ENCODE measurements at regions not wholly inside any gene's neighbourhood (a gene's known extent, or its start where the extent isn't known, plus 50 kb on each side); places are given as distances from the start of the nearest gene placed in this dataset.
"Not testable (repeated sequence)": the region's sequence is repeated elsewhere in the genome, so short reads cannot be mapped to it uniquely, and the experiment has no call there.

DNA sequence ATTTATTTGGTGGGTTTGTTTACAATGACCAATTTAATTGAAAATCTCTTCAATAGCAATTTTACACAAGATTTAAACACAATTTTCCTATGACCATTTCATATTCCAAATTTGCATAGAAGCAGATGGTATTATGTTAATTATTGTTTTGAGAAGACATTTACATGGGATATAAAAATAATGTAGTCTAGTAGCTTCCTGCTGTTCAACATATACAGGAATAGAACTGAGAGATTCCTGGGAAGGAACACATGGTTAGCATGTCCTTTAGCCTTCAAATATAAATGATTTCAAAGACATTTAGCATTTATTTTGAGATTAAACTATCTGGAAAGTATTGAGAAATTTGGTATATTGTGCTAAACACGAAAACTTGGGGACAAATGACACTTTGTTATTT, 129.6 kb downstream of the KCNE4 start:
- DNase-seq = no peak

DNA sequence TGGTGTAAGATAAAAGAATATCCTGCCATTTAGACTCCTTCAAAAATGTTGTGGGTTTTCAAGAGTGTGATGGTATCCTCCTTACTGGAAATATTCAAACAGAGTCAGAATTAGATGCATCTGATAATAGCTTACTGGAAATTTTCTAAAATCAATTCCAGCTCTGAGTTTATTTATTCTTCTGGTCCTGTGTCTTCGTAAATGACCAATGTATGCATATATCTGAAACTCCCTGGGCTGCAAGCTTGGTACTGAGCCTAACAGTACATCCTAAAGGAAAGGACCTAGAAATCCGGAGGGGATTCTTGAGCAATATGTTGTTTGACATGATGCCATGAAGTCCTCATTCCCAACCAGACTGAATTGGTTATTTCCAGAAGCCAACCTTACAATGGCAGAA, 130.4 kb downstream of the KCNE4 start:
- no peak for DNase-seq

DNA sequence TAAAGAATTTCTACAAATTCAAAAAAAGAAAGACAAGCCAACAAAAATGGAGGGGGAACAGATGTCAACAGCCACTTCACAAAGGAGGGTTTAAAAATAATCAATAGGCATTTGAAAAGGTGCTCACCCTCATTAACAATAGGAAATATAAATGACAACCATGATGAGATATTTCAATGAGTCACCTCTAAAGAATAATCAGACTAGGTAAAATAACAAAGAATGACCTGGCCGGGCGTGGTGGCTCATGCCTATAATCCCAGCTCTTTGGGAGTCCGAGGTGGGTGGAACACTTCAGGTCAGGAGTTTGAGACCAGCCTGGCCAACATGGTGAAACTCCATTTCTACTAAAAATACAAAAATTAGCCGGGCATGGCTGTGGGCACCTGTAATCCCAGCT, 133.6 kb downstream of the KCNE4 start:
- no peak for DNase-seq

DNA sequence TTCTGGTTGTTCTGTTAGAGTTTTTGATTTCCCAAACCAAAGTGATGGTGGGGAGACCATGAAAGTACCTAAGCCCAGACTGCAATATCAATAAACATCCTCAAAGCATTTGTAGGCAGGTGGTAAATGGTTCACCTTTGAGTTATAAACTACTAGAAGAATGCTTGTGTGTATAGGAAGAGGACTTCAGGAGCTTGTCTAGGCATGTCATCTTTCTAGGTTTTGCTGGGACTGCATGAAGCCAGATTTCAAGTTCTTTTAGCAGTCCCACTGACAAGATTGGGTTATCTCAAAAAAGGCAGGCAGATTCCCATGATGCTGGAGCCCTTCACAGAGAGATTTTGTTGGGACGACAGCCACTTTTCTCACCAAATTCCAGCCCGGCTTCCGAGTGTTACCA, 135.3 kb downstream of the KCNE4 start:
- DNase-seq = no peak

DNA sequence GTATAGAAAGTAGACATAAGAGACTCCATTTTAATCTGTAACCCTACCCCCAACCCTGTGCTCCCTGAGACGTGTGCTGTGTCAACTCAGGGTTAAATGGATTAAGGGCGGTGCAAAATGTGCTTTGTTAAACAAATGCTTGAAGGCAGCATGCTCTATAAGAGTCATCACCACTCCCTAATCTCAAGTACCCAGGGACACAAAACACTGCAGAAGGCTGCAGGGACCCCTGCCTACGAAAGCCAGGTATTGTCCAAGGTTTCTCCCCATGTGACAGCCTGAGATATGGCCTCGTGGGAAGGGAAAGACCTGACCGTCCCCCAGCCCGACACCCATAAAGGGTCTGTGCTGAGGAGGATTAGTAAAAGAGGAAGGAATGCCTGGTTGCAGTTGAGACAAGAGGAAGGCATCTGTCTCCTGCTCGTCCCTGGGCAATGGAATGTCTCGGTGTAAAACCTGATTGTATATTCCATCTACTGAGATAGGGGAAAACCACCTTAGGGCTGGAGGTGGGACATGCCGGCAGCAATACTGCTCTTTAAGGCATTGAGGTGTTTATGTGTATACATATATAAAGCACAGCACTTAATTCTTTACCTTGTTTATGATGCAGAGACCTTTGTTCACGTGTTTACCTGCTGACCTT, 138.7 kb downstream of the KCNE4 start:
- DNase-seq = not testable (repeated sequence)

DNA sequence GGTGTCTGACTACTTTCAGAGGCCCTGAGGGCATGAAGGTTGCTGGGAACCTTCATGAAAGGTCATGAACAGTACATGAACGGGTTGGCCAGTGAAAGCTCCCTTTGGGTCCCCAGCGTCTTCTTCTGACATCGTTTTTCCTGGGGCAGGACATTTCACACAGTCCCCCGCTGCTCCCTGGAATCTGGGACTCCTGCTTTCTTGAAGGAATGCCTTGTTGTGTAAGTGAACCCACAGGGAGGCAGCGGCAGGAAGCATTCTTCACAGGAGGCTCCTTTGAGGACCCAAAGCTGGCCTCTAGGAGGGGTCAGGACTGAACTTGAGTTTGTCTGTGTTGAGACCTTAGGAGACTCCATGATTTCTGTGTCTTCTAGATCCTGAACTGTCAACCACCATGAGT, 144.3 kb downstream of the KCNE4 start:
- DNase-seq = no peak

DNA sequence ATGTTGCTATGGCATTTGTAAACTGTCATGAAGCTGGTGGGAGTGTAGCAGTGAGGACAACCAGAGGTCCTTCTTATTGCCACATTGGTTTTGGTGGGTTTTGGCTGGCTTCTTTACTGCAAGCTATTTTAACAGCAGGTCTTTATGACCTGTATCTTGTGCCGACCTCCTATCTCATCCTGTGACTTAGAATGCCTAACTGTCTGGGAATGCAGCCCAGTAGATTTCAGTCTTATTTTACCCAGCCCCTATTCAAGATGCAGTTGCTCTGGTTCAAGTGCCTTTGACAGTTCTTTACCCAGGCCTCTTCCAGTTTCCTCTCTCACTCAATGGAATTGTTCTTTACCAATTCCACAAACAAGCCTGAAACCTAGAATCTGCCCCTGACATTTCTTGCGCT, 145.1 kb downstream of the KCNE4 start:
- no peak for DNase-seq

DNA sequence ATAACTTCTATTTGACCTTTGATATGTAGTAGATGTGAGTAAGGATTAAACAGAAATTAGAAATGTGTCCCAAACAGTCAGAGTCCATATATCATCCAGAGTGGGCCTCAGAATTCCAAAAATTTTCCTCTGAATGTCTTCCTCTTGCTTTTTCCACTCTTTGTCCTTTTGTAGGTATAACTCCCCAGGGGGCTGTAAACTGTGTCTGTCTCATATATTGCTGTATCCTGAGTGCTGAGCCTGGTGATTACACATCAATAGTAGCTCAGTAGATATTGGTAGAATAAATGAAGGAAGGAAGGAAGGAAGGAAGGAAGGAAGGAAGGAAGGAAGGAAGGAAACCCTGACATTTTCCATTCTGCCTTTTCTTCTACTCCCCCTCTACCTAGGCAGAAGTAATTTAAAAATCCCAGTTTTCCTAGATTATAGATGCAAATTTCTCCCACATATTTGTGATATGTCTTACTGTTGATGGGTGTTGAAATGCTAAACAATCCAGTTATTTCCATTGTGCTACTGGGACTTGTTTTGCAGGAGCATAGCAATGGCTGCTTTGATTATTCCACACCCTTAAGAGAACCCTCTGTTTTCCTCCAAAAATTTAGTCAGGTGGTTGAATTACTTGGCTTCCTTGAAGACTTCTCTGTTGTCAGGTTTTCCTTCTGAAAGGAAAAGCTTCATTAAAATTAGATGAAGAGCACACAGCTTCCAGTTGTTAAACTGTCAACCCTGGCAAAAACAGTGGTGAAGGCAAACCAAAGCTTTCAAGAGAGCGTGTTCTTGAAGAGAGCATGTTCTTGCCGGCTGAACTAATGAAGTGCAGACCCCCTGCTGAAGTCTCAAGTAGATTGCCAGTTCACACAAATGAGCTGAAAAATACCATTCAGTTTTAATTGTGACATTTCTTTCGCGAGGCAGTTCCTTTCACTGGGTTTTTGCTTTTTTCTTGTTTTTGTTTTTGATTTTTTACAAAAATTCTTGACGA, 147.8 kb downstream of the KCNE4 start:
- DNase-seq = no peak

DNA sequence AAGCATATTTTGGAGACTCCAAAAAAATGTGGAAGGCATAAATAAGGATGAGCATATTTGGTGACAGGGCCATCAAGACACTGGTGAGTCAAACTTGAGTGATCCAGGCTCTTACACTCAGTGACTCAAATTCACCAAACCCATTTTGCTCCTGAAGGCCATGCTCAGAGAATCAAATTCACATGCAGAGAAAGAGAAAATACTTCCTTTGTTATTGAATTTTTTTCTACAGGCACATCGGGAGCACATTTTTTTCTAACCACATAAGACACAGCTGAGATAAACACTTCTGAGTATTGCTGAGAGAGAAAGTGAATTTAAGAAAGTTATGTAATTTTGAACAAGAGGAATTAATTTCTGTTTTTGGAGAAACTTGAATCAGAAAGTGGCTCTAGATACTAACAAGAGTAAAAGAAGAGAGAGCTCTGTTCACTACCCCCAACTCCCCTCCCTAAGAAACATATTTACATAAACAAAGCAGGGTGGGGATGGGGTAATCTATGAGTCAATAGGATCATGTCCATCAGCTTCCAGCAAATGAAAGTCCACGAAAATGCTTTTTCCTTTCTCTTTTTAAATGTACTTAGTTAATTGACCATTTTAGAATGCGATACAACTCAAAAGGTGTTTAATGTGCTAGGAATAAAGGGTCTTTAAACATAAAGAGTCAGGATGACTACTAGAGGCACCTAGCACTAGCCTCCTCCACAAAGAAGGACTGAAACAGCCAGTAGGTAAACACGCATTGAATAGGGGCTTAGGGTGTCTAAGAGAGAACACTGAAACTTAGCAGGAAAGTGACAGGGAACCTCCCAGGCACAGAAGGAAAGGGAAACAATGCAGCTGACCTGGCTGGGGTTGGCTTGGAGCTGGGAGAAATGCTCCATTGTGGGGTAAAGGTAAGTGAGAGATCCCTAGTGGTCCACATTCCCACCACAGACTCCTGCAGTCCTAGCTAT, 152.3 kb downstream of the KCNE4 start:
- no peak for DNase-seq

DNA sequence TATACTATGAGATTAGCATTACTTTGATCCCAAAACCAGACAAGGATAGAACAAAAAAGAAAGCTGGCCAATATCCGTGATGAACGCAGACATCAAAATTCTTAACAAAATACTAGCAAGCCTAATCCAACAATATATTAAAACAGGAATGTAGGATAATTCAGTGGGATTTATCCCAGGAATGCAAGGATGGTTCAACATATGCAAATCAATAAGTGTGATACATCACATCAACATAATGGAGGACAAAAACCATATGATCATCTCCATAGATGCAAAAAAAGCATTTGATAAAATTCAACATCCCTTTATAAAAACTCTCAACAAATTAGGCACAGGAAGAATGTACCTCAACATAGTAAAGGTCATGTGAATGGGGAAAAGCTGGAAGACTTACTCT, 158.5 kb downstream of the KCNE4 start:
- no peak for DNase-seq

DNA sequence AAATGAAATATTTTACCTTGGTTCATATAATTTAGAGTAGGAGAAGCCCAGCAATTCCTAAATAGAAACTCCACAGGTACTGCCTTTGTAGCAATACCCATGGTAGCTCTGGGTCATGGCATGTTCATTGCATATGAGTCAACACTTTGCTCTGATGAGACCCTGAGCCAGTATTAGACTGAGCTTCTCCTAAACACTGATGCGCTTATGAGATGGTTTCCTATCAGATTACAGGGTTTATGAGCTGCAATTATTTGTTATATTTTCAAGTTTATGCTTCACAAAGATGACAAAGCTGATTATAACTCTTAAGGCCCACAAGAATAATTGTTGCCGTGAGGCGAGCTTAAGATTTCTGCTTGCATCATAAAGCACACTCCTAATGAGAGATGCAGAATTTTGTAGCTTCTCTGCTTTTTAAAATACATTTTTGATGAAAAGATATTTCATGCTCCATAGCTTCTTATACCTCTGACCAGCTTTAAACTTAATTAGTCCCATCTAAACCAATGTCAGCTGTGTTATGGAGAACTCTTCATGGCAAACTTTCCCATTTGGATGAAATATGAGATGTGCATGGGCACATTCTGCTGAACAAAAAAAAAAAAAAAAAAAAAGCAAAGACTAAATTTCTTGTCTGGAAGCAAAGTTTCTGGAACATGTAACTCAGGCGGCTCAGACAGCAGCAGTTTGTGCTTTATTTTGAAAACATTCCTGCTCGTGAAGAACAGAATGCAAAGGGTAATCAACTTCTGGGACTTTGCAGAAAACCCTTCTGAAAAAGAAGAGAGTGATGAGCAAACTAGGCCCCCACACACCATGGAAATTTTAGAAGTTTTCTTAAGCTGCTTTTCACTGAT, 162.6 kb downstream of the KCNE4 start:
- no peak for DNase-seq

DNA sequence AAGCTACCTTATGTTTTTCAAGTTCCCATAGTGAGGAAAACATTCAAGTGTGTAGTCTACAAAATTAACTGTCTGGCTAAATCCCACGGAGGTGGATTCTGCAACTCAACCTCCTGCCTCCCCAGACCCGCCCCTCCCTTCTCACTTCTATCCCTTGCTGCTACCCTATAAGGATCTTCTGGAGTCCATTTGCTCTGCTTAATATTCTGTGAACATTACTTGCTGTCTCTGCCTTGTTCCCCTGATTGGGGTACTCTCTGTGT, 163.2 kb downstream of the KCNE4 start:
- DNase-seq = no peak

DNA sequence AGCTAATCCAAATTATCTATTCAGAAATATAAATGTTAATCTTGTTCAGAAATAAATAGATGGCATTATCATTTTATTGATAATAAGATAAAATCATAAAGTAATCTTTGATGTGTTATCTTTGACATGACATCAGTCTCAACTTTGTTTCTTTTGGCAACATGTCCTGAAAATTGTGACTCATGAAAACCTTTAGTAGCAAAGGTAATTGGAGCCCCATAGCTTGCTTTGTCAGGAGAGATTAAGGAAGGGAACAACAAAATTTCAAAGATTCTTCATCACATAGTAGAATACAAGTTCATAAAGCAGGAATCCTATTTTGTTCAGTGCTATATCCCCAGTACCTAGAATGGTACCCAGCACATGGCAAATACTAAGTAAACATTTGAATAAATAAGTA, 165.4 kb downstream of the KCNE4 start:
- DNase-seq = no peak

DNA sequence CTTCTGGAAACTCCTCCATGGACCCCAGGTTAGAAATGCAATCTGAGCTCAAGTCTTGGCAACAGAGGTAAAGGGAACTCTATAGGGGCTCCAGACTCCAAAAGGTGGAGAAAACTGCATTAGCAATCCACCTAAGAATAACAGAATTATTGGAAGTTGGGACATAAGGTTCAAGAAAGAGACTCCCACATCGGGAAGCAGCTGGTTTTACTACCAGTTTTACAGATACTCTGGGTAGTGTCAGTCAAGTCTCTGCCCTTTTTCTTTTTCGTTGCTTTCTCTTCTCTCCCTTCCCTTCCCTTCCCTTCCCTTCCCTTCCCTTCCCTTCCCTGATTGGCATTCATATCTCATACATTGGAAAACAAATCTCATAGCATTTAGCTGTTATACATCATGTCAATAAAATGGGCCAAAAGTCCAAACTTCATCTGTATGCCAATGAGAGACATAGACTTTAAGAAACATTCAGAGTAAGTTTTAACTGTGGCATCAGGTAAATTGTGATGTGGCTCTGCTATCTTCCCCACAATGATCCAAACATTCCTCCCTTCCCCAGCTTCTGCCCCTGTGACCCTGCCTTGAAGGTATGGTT, 166.7 kb downstream of the KCNE4 start:
- no peak for DNase-seq

DNA sequence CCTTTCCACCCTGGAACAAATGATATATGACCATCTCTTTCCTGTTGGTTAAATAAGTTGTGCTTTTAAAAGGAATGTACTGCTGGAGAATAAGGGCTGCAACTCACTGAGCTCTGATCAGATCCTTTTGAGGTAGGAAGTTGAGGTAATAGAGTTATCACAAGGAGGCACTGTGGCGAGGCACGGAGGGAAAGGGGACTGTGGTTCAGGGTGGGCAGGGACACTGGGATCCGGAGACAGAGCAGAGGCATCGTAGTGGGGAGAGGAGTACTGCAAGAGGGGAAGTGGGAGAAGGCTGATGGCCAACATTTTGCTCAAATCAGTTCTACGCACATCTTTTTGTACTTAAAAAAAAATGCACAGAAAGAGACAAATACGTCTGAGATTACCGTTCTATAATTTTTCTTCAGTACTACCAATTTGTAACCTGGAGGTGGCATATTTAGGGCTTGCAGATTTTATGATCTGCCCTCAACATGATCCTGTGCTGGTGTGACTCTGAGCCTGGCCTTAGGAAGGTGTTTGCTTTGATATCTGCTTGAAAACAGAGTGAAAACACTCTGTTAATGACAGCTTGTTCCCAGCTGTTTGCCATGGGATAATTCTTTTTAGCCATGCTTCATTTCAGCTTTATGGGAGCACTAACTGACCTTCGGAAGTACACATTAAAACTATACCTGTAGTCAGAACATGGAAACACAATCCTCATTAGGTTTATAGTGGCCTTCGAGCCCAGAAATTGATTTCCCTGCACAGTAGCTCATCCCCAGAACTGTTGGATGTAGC, 168.1 kb downstream of the KCNE4 start:
- DNase-seq = no peak

DNA sequence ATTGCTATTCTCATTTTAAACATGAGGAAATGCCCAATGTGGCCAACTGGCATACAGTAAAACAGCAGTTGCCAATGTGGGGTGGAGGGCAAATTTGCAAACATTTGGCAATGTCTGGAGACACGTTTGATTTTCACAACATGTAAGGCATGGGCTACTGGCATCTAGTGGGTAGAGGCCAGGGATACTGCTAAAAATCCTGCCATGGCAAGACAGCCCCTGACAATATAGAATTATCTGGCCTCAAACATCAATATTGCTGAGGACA, 168.6 kb downstream of the KCNE4 start:
- no peak for DNase-seq

DNA sequence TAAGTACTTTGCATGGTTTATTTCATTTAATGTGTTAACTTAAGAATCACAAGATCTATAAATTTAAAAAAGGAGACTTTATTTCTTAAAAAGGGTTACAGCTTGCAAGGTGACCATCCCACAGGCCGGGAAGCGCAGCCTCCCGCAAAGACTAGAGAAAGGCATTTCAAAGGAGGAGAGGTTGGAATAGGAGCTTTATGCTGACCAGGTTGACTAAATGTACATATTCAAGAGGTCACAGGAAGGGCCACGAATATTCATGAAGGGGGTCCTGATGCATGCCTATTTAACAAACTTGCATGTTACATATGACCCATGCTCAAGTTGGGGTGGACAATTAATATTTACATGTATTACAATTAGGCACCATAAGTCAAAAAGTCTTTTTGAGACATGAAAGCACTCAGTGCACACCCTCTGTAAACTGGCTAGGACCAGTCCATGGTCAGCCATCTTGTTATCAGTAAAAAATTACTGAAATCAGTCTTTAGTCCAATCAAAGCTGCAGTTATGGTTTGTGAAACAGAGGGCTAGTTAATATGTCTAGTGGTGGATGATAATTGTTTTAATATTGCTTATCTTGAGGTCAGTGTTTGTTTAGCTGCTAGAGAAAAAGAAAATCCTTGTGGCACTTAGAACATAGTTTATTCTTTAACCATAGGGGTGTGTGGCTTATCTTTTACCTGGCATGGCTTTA, 169.3 kb downstream of the KCNE4 start:
- no peak for DNase-seq

DNA sequence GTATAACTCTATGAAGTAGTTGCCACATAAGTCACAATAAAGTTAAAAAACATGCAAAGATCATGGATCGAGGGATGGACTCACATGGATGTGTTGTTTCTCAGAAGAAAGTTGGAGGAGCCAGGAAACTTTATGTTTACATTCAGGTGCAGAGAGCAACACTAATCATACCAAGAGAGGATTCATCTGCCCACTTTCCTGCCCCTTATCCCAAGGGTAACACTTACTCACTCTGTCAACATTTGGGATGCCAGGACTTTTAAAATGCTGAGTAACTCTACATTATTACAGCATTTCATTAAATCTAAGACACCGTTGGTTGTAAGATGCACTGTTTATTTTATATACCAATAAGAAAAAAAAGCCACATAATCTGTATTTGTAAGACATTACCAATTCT, 170.4 kb downstream of the KCNE4 start:
- no peak for DNase-seq

DNA sequence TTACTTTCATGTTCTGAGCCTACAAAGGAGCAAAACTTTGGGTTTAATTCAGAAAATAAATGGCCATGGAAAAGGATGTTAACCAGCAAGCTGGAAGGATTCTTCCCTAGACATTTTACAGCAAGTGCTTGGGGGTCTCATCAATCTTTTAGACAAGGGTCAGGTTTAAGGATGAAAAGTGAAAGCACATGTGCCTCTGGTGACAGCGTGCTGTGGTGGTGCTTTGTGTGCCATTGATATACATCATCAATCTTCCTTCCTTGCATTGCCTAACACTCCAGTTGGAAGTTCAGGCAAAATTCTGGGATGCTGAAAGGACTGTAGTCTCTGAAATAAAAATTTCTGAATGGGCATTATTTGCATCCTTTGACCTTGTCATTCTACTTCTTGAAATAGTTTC, 171.2 kb downstream of the KCNE4 start:
- DNase-seq = no peak

DNA sequence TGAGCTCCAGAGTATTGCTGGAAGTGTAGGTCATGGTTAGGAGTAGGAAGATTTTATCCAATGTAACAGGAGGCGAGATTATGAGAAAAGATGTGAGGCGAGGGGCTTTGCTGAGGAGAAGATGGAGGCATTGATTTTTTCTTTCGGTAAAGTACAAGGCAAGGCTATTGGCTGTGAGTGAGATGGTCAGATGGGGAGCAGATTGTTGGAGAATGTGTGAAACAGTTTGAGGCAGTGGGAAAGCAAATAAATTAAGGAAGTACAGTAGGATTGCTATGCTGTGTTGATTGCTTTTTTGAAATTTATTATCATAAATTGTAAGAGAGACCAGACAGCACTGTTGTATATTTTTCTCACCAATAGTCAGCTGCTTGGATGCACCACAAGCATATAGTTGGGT, 173.3 kb downstream of the KCNE4 start:
- no peak for DNase-seq

DNA sequence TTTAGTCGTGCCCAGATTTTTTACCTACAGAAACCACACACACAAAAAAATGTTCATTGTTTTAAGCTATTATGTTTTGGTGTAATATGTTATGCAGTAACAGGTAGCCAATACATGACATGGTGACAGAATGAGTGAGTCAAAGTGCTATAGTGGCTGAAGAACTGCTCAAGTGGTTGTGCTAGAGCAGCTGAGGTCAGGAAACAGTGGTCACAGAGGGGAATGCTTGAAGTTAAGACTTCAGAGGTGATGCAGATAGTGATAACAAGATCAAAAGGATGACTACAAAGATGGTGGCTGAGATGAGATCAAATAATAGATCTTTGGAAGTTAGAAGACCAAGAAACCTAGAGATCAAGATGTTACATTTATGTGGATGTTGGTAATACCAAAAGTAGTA, 174.3 kb downstream of the KCNE4 start:
- DNase-seq = no peak

Measured in NCI-H1092 (cell line).